GM10248 (cell line): ENCODE measurements at regions not wholly inside any gene's neighbourhood (a gene's known extent, or its start where the extent isn't known, plus 50 kb on each side); places are given as distances from the start of the nearest gene placed in this dataset.
"Not testable (repeated sequence)": the region's sequence is repeated elsewhere in the genome, so short reads cannot be mapped to it uniquely, and the experiment has no call there.

ENCODE experiments used
- CTCF ChIA-PET: fragments of 300-600 bp; sonication (Branson Sonifier 250); formaldehyde crosslinking; extraction: SDS; loops from one replicate; lab custom pipeline; 2021; ENCODE audit warnings: antibody characterized with exemption; lab: Yijun Ruan, JAX
- POLR2A ChIA-PET: fragments of 350-650 bp; sonication (Branson Sonifier 250); formaldehyde crosslinking; extraction: SDS; loops from one replicate; lab custom pipeline; 2020; ENCODE audit warnings: antibody characterized with exemption; lab: Yijun Ruan, JAX
- DNase-seq: peaks from one replicate; pipeline ENCODE4 v3.0.0; 2012; ENCODE audit errors: extremely low spot score
- CTCF ChIP-seq: IDR thresholded peaks from 2 replicates; pipeline ENCODE4 v1.5.1; 2012; ENCODE audit warnings: mild to moderate bottlenecking, low read depth; ENCODE audit errors: extremely low read depth, missing control alignments, control extremely low read depth

- DNase-seq = no peak
- ChIA-PET CTCF (no interaction called here), POLR2A (no interaction called here)
- no peak for TF ChIP-seq CTCF
Observed at GRCh38 chr6:14406614-14407331, 289.2 kb downstream of the CD83 start.

GRCh38 chr6:14408446-14408845 lies 290.9 kb downstream of the CD83 start:
- CTCF ChIA-PET = no interaction called here
- DNase-seq = no peak
- POLR2A ChIA-PET = no interaction called here
- no peak for TF ChIP-seq CTCF

GRCh38 chr6:14412026-14412425 lies 294.5 kb downstream of the CD83 start:
- DNase-seq = no peak
- CTCF ChIA-PET = interaction anchor here (0.6 kb wide), 1 partner anchor 89 kb away, joined by 3 read pairs; no protein-coding TSS in a partner anchor
- POLR2A ChIA-PET = no interaction called here
- no peak for TF ChIP-seq CTCF

- ChIA-PET POLR2A (no interaction called here), CTCF (no interaction called here)
- no peak for TF ChIP-seq CTCF
- no peak for DNase-seq
Observed at GRCh38 chr6:14415452-14415851, 297.9 kb downstream of the CD83 start.

- ChIA-PET POLR2A (no interaction called here), CTCF (no interaction called here)
Observed at GRCh38 chr6:14417377-14417776, 299.8 kb downstream of the CD83 start.

GRCh38 chr6:14419224-14419623 lies 301.7 kb downstream of the CD83 start:
- DNase-seq, POLR2A ChIA-PET: not testable (repeated sequence)
- CTCF ChIA-PET = interaction anchor here (1.8 kb wide), 1 partner anchor 23 kb away, joined by 4 read pairs; no protein-coding TSS in a partner anchor

More at GRCh38 chr6:14417377-14417776, 299.8 kb downstream of the CD83 start:
- no peak for TF ChIP-seq CTCF
- DNase-seq = no peak

- POLR2A ChIA-PET = no interaction called here
- TF ChIP-seq CTCF = no peak
- CTCF ChIA-PET = no interaction called here
- no peak for DNase-seq
Observed at GRCh38 chr6:14422061-14422460, 304.5 kb downstream of the CD83 start.
